Stimulated activated memory B cell treated with anti-CD40 and anti-IgM and Interleukin-4, amounts not matched to agents 10 μg/mL and 1 μg/mL and 100 μg/mL, for 72 hours (primary cell): ENCODE measurements at regions not wholly inside any gene's neighbourhood (a gene's known extent, or its start where the extent isn't known, plus 50 kb on each side); places are given as distances from the start of the nearest gene placed in this dataset.
A peak's percentile ranks its signal among the peaks of the same experiment; 100 is the strongest.
"Not testable (repeated sequence)": the region's sequence is repeated elsewhere in the genome, so short reads cannot be mapped to it uniquely, and the experiment has no call there.

ENCODE experiments used
- ATAC-seq: fragments of 150-1000 bp; cut with Tn5 transposase; 2 replicates; pipeline ENCODE4 v1.10.0; 2021
- H3K27ac Mint-ChIP-seq: one replicate; pipeline ENCODE4 v1.8.0; 2022; ENCODE audit warnings: mild to moderate bottlenecking, mixed read lengths
- H3K27me3 Mint-ChIP-seq: one replicate; pipeline ENCODE4 v1.8.0; 2022; ENCODE audit warnings: mixed read lengths
- H3K36me3 Mint-ChIP-seq: one replicate; pipeline ENCODE4 v1.8.0; 2022; ENCODE audit warnings: mixed read lengths
- H3K4me1 Mint-ChIP-seq: one replicate; pipeline ENCODE4 v1.8.0; 2022; ENCODE audit warnings: mixed read lengths
- H3K4me3 Mint-ChIP-seq: one replicate; pipeline ENCODE4 v1.8.0; 2022; ENCODE audit warnings: mild to moderate bottlenecking, moderate library complexity, mixed read lengths
- H3K9me3 Mint-ChIP-seq: one replicate; pipeline ENCODE4 v1.8.0; 2022; ENCODE audit warnings: mixed read lengths

DNA sequence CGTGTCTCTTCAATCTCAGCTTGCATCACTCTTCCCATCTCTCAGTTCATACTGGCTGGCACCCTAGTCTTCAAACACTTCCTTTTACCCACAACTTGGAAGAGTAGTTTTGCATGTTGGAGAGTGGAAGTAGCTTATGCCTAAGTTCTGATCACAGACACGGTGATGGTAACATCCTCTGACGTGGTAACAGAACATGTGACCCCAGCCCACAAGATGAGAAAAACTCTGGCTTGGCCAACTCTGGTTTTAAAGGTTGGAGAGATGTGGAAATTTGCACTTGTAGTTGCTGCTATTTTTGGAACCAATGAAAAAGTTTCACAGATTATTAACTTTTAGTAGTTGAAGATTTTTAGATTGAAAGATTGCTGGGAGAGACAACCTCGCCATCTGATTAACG lies 155.4 kb upstream of the SLC35G4 start:
- H3K36me3 Mint-ChIP-seq = no peaks in the 10 kb centered on the region
- no peaks in the 10 kb centered on the region for H3K4me1 Mint-ChIP-seq
- ATAC-seq = no peak
- no peak overlapping the region for H3K4me3 Mint-ChIP-seq
- no peaks in the 10 kb centered on the region for H3K27me3 Mint-ChIP-seq
- H3K9me3 Mint-ChIP-seq = peaks cover 2% of the 10 kb centered on the region
- no peak overlapping the region for H3K27ac Mint-ChIP-seq

DNA sequence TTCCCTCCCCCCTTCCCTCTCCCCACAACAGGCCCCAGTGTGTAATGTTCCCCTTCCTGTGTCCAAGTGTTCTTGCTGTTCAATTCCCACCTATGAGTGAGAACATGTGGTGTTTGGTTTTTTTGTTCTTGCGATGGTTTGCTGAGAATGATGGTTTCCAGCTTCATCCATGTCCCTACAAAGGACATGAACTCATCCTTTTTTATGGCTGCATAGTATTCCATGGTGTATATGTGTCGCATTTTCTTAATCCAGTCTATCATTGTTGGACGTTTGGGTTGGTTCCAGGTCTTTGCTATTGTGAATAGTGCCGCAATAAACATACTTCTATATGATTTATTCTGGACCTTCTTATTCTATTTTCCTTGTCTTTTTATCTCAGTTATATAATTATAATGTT lies 165.2 kb upstream of the SLC35G4 start:
- ATAC-seq, H3K9me3 Mint-ChIP-seq, H3K27ac Mint-ChIP-seq, H3K4me1 Mint-ChIP-seq, H3K4me3 Mint-ChIP-seq, H3K27me3 Mint-ChIP-seq, H3K36me3 Mint-ChIP-seq: not testable (repeated sequence)

DNA sequence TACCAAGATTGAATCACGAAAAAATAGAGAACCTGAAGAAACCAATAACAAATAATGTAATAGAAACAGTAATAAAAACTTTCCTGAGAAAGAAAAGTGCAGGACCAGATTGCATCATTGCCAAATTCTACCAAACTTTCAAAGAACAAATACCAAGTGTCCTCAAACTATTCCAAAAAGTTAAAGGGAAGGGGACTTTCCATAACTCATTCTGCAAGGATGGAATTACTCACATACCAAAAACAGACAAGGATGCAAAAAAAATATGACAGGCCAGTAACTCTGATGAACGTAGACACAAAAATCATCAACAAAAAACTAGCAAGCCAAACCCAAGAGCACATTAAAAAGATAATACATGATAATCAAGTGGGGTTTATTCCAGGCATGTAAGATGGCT lies 172.3 kb upstream of the SLC35G4 start:
- H3K36me3 Mint-ChIP-seq = no peaks in the 10 kb centered on the region

DNA sequence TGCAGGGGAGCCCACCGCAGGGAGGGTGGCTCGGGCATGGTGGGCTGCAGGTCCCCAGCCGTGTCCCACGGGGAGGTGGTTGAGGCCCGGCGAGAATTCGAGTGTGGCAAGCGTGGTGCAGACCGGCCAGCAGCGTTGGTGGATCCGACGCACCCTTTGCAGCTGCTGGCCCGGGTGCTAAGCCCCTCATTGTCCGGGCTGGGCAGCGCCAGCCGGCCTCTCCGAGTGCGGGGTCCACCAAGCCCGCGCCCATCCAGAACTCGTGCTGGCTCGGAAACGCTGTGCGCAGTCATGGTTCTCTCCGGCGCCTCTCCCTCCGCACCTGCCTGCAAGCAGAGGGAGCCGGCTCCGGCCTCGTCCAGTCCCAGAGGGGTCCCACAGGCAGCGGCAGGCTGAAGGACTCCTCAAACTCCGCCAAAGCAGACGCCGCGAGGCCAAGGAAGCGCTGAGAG lies 177.0 kb upstream of the SLC35G4 start:
- Mint-ChIP-seq H3K9me3 (peaks cover 5% of the 10 kb centered on the region), H3K27ac (no peak overlapping the region), H3K27me3 (no peaks in the 10 kb centered on the region), H3K4me1 (no peaks in the 10 kb centered on the region), H3K36me3 (no peaks in the 10 kb centered on the region), H3K4me3 (no peak overlapping the region)
- ATAC-seq = no peak

More for the DNA sequence above, 172.3 kb upstream of the SLC35G4 start:
- no peaks in the 10 kb centered on the region for H3K4me1 Mint-ChIP-seq
- no peak overlapping the region for H3K27ac Mint-ChIP-seq
- no peak overlapping the region for H3K4me3 Mint-ChIP-seq
- ATAC-seq = no peak
- peaks cover 13% of the 10 kb centered on the region for H3K9me3 Mint-ChIP-seq
- H3K27me3 Mint-ChIP-seq = no peaks in the 10 kb centered on the region

DNA sequence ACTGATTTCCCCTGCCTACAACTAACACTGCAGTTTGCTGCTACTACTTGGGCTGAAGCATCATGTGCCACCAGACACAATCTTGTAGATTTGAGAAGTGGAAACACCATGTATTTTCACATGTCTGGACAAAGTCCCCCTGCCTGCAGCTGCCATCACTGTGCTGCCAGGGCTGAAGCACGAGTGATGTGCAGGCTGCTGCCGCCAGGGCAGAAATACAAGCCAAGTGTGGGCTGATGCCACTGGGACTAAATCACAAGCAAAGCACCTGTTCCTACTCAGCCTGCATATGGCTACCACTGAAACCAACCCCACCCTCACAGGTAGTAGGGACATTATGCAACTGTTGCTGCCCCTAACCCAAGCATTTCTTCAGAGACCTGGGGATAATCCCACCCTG lies 179.5 kb upstream of the SLC35G4 start:
- no peak overlapping the region for H3K27ac Mint-ChIP-seq
- ATAC-seq = no peak
- H3K4me3 Mint-ChIP-seq = no peak overlapping the region
- H3K4me1 Mint-ChIP-seq = no peaks in the 10 kb centered on the region
- no peaks in the 10 kb centered on the region for H3K27me3 Mint-ChIP-seq
- H3K36me3 Mint-ChIP-seq = no peaks in the 10 kb centered on the region
- H3K9me3 Mint-ChIP-seq = peaks cover 2% of the 10 kb centered on the region

DNA sequence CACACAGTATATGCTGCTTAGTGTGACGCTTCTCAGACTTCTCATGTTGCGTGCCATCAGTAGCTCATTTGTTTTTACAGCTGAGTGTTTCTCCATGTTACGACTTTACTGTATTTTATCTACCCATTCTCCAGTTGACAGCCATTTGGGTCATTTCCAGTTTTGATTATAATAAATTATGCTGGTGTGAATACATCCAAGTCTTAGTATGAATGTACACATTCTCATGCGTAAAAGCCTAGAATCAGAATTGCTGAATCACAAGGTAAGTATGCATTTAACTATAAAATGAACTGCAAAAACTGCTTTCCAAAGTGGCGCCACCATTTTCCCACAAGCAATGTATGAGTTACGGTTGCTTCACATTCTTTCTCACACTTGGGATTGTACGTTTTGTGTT lies 184.2 kb upstream of the SLC35G4 start:
- no peak for ATAC-seq
- Mint-ChIP-seq H3K4me1 (no peaks in the 10 kb centered on the region), H3K27ac (no peak overlapping the region), H3K4me3 (no peak overlapping the region), H3K9me3 (peaks cover 12% of the 10 kb centered on the region), H3K36me3 (no peaks in the 10 kb centered on the region), H3K27me3 (no peaks in the 10 kb centered on the region)

DNA sequence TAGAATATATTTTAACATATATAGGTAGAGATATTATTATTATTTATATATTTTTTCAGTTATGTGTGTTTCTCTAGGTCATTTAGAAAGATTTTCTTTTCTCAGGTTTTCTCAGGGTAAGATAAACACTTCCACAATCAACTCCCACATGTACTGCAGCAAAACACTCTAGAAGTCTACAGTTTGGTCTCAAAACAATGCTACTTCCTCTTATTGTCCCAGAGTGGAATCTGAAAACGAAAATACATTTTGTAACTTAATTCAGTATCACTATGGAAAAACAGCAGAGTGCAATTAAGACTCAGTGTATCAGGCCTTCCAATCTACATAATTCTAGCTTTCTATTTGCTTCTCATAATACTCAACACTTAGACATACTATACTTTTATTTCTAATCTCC lies 190.1 kb upstream of the SLC35G4 start:
- Mint-ChIP-seq H3K4me1 (no peaks in the 10 kb centered on the region), H3K9me3 (peaks cover 8% of the 10 kb centered on the region), H3K27me3 (no peaks in the 10 kb centered on the region), H3K4me3 (no peak overlapping the region), H3K36me3 (no peaks in the 10 kb centered on the region), H3K27ac (no peak overlapping the region)
- no peak for ATAC-seq

DNA sequence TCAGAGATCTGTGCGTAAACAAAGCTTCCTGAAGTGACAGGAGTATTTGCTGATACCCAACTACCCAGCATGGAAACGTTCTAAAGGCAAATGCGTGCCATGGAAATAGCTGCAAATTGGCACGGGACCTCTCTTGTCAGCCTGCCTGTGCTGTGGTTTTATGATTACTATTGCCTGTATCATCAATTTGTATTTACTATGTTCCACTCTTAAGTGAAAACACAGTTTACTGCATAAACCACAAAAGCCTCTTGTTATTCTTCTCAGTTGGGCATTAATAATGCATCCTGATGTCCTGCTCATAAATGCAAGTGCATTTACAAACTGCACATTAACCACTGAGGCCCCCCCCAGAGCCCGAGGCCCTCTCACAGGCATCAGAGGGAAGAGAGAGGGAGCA lies 196.6 kb upstream of the SLC35G4 start:
- H3K27me3 Mint-ChIP-seq = no peaks in the 10 kb centered on the region
- no peaks in the 10 kb centered on the region for H3K36me3 Mint-ChIP-seq
- no peaks in the 10 kb centered on the region for H3K9me3 Mint-ChIP-seq
- H3K4me1 Mint-ChIP-seq = no peaks in the 10 kb centered on the region
- no peak overlapping the region for H3K27ac Mint-ChIP-seq
- H3K4me3 Mint-ChIP-seq = no peak overlapping the region
- ATAC-seq = no peak

DNA sequence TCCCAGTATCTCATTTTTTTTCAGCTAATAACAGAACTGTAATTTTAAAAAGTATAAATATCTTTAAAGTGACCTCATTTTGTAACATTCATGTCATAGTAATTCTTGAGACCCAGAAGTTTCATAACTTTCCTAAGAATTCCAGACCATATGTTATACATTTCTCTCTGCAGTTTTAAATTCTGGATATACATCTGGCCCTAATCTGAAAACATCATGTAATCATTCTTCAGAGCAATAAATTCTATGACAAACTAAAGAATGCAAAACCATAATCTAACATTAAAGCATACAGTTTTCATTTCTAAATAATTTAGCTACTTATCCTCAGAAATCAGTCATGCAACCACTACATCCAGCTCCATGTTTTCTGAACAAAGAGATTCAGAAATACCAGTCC lies 198.3 kb upstream of the SLC35G4 start:
- no peaks in the 10 kb centered on the region for H3K36me3 Mint-ChIP-seq
- H3K27me3 Mint-ChIP-seq = no peaks in the 10 kb centered on the region
- ATAC-seq = no peak

DNA sequence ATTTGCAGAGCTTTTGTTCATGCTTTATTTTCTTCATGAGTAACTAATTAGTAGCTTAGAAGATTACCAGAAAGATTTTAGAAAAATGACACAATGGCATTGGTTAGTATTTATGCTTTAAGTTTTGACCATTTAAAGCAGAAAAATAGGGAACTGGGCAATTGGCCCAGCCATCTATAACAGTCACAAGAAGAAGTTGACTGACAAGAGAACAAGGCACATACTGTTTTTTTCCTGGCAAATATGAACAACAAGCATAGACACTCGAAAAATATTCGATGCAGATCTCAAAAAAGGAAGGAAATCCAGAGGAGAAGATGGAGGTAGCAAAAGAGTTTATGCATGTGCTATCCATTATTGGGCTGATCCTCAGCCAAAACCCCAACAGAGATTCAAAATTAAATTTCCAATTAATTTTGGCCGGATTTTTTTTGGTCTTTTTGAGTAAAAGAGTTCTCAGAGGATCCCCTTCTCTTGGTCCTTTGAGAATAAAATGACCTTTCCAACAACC lies 200.8 kb upstream of the SLC35G4 start:
- H3K27ac Mint-ChIP-seq = no peak overlapping the region
- no peak for ATAC-seq
- H3K36me3 Mint-ChIP-seq = no peaks in the 10 kb centered on the region
- peaks cover 3% of the 10 kb centered on the region for H3K9me3 Mint-ChIP-seq
- H3K4me3 Mint-ChIP-seq = no peak overlapping the region
- no peaks in the 10 kb centered on the region for H3K27me3 Mint-ChIP-seq
- no peaks in the 10 kb centered on the region for H3K4me1 Mint-ChIP-seq

More for the DNA sequence above, 198.3 kb upstream of the SLC35G4 start:
- Mint-ChIP-seq H3K4me3 (no peak overlapping the region), H3K27ac (no peak overlapping the region), H3K9me3 (peaks cover 3% of the 10 kb centered on the region), H3K4me1 (no peaks in the 10 kb centered on the region)

DNA sequence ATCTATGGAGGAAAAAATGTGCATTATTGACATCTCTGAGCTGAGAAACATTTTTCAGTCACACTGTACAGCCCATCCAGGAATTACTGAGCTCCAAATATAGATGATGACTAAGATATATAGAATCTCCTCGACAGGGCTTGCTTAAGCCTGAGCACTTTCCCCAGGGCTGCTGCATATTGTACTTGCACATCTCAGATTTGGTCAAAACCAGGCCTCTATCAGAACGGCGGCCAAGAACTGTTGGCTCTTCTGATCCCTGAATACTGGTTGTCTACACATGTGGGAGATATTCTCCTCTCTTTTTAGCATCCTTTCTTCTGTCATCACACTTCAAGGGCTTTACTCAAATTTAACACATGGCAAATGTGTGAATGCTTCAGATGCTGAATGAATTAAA lies 201.5 kb upstream of the SLC35G4 start:
- Mint-ChIP-seq H3K9me3 (peaks cover 3% of the 10 kb centered on the region), H3K4me1 (no peaks in the 10 kb centered on the region), H3K27me3 (no peaks in the 10 kb centered on the region), H3K27ac (no peak overlapping the region), H3K36me3 (no peaks in the 10 kb centered on the region), H3K4me3 (no peak overlapping the region)
- no peak for ATAC-seq

DNA sequence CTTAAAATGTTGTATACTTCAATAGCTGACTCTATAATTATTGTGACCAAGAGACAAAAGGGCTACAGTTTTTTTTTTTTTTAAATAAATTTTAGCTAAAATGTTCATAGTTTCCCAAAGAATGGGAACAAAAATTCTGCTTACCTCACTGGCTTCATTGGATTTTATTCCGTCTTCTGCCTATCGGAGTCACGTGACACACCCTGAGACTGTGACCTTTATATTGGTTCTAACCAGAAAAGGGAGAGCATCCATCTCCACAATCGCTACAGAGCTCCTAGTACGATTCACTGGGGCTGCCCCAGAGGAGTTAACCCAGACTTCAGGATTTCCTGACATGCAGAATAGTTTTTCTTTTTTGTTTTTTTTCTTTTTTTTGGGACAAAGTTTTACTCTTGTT lies 203.6 kb upstream of the SLC35G4 start:
- H3K27me3 Mint-ChIP-seq = no peaks in the 10 kb centered on the region
- H3K36me3 Mint-ChIP-seq = no peaks in the 10 kb centered on the region

DNA sequence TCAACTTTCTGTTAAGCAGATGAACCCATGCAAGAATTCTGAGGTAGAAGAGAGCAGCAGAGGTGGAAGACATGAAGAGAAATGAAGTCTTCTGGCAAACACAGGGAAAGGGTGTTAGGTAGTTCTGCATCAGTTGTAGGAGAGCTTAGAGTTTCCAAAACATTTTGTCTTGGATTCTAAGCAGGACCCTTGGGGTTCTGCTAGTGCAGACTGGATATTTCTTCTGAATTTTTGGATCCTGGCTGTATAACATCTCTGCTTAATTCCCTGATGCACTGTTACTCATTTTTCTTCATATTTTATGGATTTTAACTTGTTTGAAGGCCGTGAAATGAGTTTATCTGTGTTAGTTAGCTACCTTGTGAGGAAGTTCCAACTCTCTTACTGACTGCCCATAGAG lies 208.7 kb upstream of the SLC35G4 start:
- no peaks in the 10 kb centered on the region for H3K27me3 Mint-ChIP-seq
- H3K27ac Mint-ChIP-seq = no peak overlapping the region
- ATAC-seq = no peak
- no peak overlapping the region for H3K4me3 Mint-ChIP-seq
- no peaks in the 10 kb centered on the region for H3K36me3 Mint-ChIP-seq
- H3K9me3 Mint-ChIP-seq = peaks cover 4% of the 10 kb centered on the region
- no peaks in the 10 kb centered on the region for H3K4me1 Mint-ChIP-seq

More for the DNA sequence above, 203.6 kb upstream of the SLC35G4 start:
- Mint-ChIP-seq H3K27ac (no peak overlapping the region), H3K4me3 (no peak overlapping the region), H3K4me1 (no peaks in the 10 kb centered on the region), H3K9me3 (peaks cover 3% of the 10 kb centered on the region)
- ATAC-seq = no peak

DNA sequence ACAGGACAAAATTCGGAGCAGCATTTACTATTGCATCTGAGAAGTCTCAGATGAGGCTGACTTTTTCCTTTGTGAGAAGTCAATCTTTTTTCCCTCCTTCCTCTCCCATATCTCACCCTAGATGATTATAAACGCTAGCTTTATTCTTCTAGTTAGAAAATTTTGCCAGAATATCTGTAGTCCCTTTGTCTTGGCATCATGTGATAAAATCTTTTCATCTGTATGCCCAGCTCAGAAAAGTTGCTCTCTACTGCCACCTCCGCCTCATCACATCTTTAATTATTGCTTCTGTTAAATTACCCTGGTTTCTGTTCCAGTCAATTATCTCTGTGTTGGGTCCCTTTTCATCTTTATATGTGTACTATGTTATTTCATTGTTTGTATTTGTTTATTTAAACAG lies 210.8 kb upstream of the SLC35G4 start:
- H3K9me3 Mint-ChIP-seq = peaks cover 4% of the 10 kb centered on the region
- no peaks in the 10 kb centered on the region for H3K27me3 Mint-ChIP-seq
- no peaks in the 10 kb centered on the region for H3K36me3 Mint-ChIP-seq
- no peak overlapping the region for H3K4me3 Mint-ChIP-seq
- no peak for ATAC-seq
- H3K4me1 Mint-ChIP-seq = no peaks in the 10 kb centered on the region
- no peak overlapping the region for H3K27ac Mint-ChIP-seq

DNA sequence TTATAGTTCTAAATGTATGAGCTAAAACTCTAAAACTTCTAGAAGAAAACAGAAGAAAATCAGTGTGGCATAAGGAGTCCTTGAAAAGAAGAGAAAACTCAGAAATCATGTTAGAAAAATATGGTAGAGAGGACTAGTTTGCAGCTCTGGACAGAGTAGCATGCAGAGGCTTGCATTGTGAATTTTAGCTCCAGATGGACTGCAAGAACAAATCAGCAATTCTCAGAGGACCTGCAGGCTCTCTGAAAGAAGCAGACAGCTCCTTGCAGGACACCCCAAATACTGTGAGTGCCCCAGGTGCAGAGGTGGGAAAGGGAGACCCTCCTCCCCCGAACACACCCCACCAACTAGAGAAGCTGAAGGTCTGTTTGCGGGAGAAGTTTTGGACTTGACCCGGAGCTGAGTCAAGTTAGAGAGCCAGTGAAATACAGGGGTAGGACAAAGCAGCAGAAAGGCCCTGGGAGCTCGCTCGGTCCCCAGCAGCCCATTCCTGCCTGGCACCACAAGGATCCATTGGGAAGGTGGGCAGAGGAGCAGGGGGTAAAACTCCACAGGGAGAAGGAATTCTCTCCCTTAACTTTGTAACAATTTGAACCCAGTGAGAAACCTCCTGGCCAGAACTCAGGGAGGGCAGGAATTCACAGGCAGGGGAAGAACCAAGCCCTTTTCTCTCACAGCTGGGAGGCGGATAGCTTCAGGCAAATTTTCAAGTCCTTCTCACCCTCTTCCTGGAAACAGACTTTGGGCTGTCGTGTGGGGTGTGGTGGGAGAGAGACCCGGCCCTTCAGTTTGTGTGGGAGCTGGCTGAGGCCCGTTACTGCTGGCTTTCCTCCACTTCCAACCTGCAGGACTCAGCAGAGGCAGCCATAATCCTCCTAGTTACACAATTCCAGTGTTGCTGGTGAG lies 216.2 kb upstream of the SLC35G4 start:
- Mint-ChIP-seq H3K9me3 (peaks cover 4% of the 10 kb centered on the region), H3K4me1 (no peaks in the 10 kb centered on the region), H3K4me3 (no peak overlapping the region), H3K36me3 (no peaks in the 10 kb centered on the region), H3K27ac (no peak overlapping the region), H3K27me3 (no peaks in the 10 kb centered on the region)
- ATAC-seq = peak; percentile 27

DNA sequence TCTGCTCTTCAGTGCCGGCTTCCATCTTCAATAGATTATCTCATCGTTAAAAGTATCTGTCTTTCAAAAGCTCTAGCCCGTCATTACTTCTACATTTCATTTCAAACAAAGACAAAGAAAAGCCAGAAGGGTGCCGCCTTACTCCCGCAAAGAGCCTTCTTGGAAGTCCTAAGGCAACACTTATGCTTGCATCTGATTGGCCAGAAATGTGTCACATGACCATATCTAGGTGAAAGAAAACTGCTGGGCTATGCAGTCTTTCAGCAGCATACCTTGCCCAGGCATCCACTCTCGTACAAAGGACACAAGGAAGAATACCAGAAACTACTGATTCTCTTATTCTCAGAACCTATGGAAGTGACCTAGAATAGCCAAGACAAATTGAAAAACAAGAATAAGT lies 217.1 kb upstream of the SLC35G4 start:
- no peaks in the 10 kb centered on the region for H3K4me1 Mint-ChIP-seq
- no peaks in the 10 kb centered on the region for H3K36me3 Mint-ChIP-seq
- no peak overlapping the region for H3K4me3 Mint-ChIP-seq
- no peaks in the 10 kb centered on the region for H3K27me3 Mint-ChIP-seq
- ATAC-seq = no peak
- no peak overlapping the region for H3K27ac Mint-ChIP-seq
- peaks cover 4% of the 10 kb centered on the region for H3K9me3 Mint-ChIP-seq
